H9 (cell line): ENCODE measurements at regions not wholly inside any gene's neighbourhood (a gene's known extent, or its start where the extent isn't known, plus 50 kb on each side); places are given as distances from the start of the nearest gene placed in this dataset.
A peak's percentile ranks its signal among the peaks of the same experiment; 100 is the strongest.

Source experiments
- DNase-seq: peaks from one replicate; pipeline ENCODE4 v3.0.0-alpha.2; 2017
- H2AFZ ChIP-seq: one replicate; pipeline ENCODE4 v1.6.1; 2013; ENCODE audit warnings: mild to moderate bottlenecking, low read length, control low read depth, moderate library complexity
- H2AK5ac ChIP-seq: 2 replicates; pipeline ENCODE4 v1.6.1; 2013; ENCODE audit warnings: low read length, control low read depth, mixed read lengths; ENCODE audit not compliant: insufficient read length
- H2BK120ac ChIP-seq: one replicate; pipeline ENCODE4 v1.6.1; 2013; ENCODE audit warnings: low read depth, mild to moderate bottlenecking, low read length, control low read depth, inconsistent platforms; ENCODE audit not compliant: poor library complexity, severe bottlenecking
- H2BK12ac ChIP-seq: 2 replicates; pipeline ENCODE4 v1.6.1; 2013; ENCODE audit warnings: low read length, control low read depth, mixed read lengths, low read depth; ENCODE audit not compliant: insufficient read length
- H2BK15ac ChIP-seq: 2 replicates; pipeline ENCODE4 v1.6.1; 2013; ENCODE audit warnings: low read depth, low read length, control low read depth
- H2BK20ac ChIP-seq: one replicate; pipeline ENCODE4 v1.6.1; 2013; ENCODE audit warnings: low read depth, mild to moderate bottlenecking, low read length, control low read depth, inconsistent platforms; ENCODE audit not compliant: poor library complexity, severe bottlenecking
- H2BK5ac ChIP-seq: 2 replicates; pipeline ENCODE4 v1.6.1; 2013; ENCODE audit warnings: low read length, control low read depth, mixed read lengths; ENCODE audit not compliant: insufficient read length
- H3K14ac ChIP-seq: 2 replicates; pipeline ENCODE4 v1.6.1; 2013; ENCODE audit warnings: low read length, control low read depth; ENCODE audit not compliant: insufficient read depth
- H3K18ac ChIP-seq: 2 replicates; pipeline ENCODE4 v1.6.1; 2013; ENCODE audit warnings: low read depth, mild to moderate bottlenecking, mixed read lengths, low read length, control low read depth; ENCODE audit not compliant: insufficient read length
- H3K23ac ChIP-seq: 2 replicates; pipeline ENCODE4 v1.6.1; 2013; ENCODE audit warnings: low read length, control low read depth, mixed read lengths, low read depth; ENCODE audit not compliant: insufficient read length
- H3K23me2 ChIP-seq: 2 replicates; pipeline ENCODE4 v1.6.1; 2013; ENCODE audit warnings: low read depth, mild to moderate bottlenecking, mixed read lengths, low read length, control low read depth; ENCODE audit not compliant: insufficient read length, poor library complexity, severe bottlenecking
- H3K27ac ChIP-seq: 2 replicates; pipeline ENCODE4 v1.5.1; 2013; ENCODE audit warnings: low read length, control low read depth, mixed read lengths, low read depth; ENCODE audit not compliant: insufficient read length
- H3K27me3 ChIP-seq: 2 replicates; pipeline ENCODE4 v1.6.1; 2013; ENCODE audit warnings: low read length, control low read depth, inconsistent platforms; ENCODE audit not compliant: insufficient read depth
- H3K4ac ChIP-seq: 2 replicates; pipeline ENCODE4 v1.6.1; 2013; ENCODE audit warnings: low read depth, mild to moderate bottlenecking, control low read depth, inconsistent platforms, low read length, moderate library complexity
- H3K4me1 ChIP-seq: 2 replicates; pipeline ENCODE4 v1.6.1; 2013; ENCODE audit warnings: low read length, control low read depth, inconsistent platforms; ENCODE audit not compliant: insufficient read depth
- H3K4me2 ChIP-seq: 2 replicates; pipeline ENCODE4 v1.6.1; 2013; ENCODE audit warnings: low read length, control low read depth, mixed read lengths; ENCODE audit not compliant: insufficient read length, insufficient read depth
- H3K56ac ChIP-seq: 2 replicates; pipeline ENCODE4 v1.6.1; 2013; ENCODE audit warnings: low read depth, mild to moderate bottlenecking, mixed read lengths, low read length, control low read depth; ENCODE audit not compliant: insufficient read length
- H3K79me1 ChIP-seq: 2 replicates; pipeline ENCODE4 v1.6.1; 2013; ENCODE audit warnings: low read depth, mild to moderate bottlenecking, moderate library complexity, low read length, control low read depth, inconsistent platforms; ENCODE audit not compliant: insufficient read depth, poor library complexity, severe bottlenecking
- H3K79me2 ChIP-seq: 2 replicates; pipeline ENCODE4 v1.6.1; 2013; ENCODE audit warnings: low read length, control low read depth, inconsistent platforms; ENCODE audit not compliant: insufficient read depth
- H3K9ac ChIP-seq: 2 replicates; pipeline ENCODE4 v1.6.1; 2013; ENCODE audit warnings: low read length, control low read depth, mixed read lengths; ENCODE audit not compliant: insufficient read length; ENCODE audit errors: extremely low read depth
- H3K9me3 ChIP-seq: one replicate; pipeline ENCODE4 v1.6.1; 2013; ENCODE audit warnings: low read depth, low read length, inconsistent platforms; ENCODE audit not compliant: control insufficient read depth
- H3T11ph ChIP-seq: one replicate; pipeline ENCODE4 v1.6.1; 2013; ENCODE audit warnings: mild to moderate bottlenecking, low read length, control low read depth, inconsistent platforms
- H4K20me1 ChIP-seq: one replicate; pipeline ENCODE4 v1.6.1; 2013; ENCODE audit not compliant: control insufficient read depth, insufficient read length, insufficient read depth
- H4K5ac ChIP-seq: 2 replicates; pipeline ENCODE4 v1.6.1; 2013; ENCODE audit warnings: low read depth, mild to moderate bottlenecking, mixed read lengths, low read length, control low read depth; ENCODE audit not compliant: insufficient read length
- H4K8ac ChIP-seq: replicated peaks from 2 replicates; pipeline ENCODE4 v1.6.1; 2013; ENCODE audit warnings: low read length, control low read depth, mixed read lengths, low read depth; ENCODE audit not compliant: insufficient read length
- H4K91ac ChIP-seq: 2 replicates; pipeline ENCODE4 v1.6.1; 2013; ENCODE audit warnings: low read depth, mild to moderate bottlenecking, moderate library complexity, mixed read lengths, low read length, control low read depth; ENCODE audit not compliant: insufficient read length
- H3K27ac Mint-ChIP-seq, 3 experiments: 2 replicates in 2 of 3; 3 replicates in 1 of 3; pipeline ENCODE4 v1.8.0; 2020 to 2021; ENCODE audit warnings: mixed read lengths in 3 of 3, mild to moderate bottlenecking in 1 of 3, moderate library complexity in 1 of 3
- H3K27me3 Mint-ChIP-seq: 2 replicates; pipeline ENCODE4 v1.8.0; 2021; ENCODE audit warnings: low read depth, mild to moderate bottlenecking, moderate library complexity, mixed read lengths
- H3K36me3 Mint-ChIP-seq, 3 experiments: 2 replicates in 2 of 3; 3 replicates in 1 of 3; pipeline ENCODE4 v1.8.0; 2020 to 2021; ENCODE audit warnings: low read depth in 3 of 3, mixed read lengths in 3 of 3; ENCODE audit not compliant: insufficient read depth in 1 of 3
- H3K4me1 Mint-ChIP-seq, 2 experiments: 2 replicates each; pipeline ENCODE4 v1.8.0; 2020; ENCODE audit warnings: mixed read lengths in 2 of 2
- H3K4me3 Mint-ChIP-seq, 2 experiments: 2 replicates in 1 of 2; 3 replicates in 1 of 2; pipeline ENCODE4 v1.8.0; 2020 to 2021; ENCODE audit warnings: mild to moderate bottlenecking in 2 of 2, mixed read lengths in 2 of 2, moderate library complexity in 1 of 2
- H3K9me3 Mint-ChIP-seq, 2 experiments: 2 replicates in 1 of 2; 3 replicates in 1 of 2; pipeline ENCODE4 v1.8.0; 2020; ENCODE audit warnings: mild to moderate bottlenecking in 2 of 2, mixed read lengths in 2 of 2, moderate library complexity in 1 of 2
- WGBS: extraction: QIAGEN DNeasy Blood & Tissue Kit; methylation state at CpG from one replicate; pipeline ENCODE4 v1.1.7; 2013; ENCODE audit warnings: missing lambda C conversion rate, low lambda C conversion rate, mixed read lengths; ENCODE audit not compliant: insufficient read length; ENCODE audit errors: extremely low coverage; 5-methylcytosine and 5-hydroxymethylcytosine counted together
- TF ChIP-seq, protein P1 (sequence below): fragments of 200-600 bp; sonication (generic); conservative IDR thresholded peaks from 3 replicates; pipeline ENCODE4 v1.8.0; 2021; ENCODE audit warnings: antibody characterized with exemption, mild to moderate bottlenecking

DNA sequence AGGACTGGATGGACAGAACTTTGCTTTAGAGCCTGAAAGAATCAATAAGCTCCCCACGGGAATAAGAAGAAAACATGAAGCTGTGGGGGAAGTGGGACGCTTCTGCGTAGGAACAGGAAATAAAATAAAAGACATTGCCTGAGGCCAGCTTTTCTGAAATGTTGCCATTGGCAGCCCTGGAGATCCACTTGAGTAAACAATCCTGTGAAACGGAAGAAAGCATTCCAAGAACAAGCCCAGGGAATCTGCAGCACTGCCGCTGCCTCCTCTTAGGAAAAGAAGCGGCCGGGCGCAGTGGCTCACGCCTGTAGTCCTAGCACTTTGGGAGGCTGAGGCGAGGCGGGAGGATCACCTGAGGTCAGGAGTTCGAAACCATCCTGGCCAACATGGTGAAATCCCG lies 182.3 kb upstream of the RALGAPA2 start:
- Histone ChIP-seq H3K23ac (no peak overlapping the region), H2AFZ (no peak overlapping the region), H3K79me2 (no peaks in the 10 kb centered on the region), H4K20me1 (no peaks in the 10 kb centered on the region), H3K27ac (no peak overlapping the region), H3K9ac (no peak overlapping the region), H3K14ac (no peak overlapping the region), H3K23me2 (no peaks in the 10 kb centered on the region), H3K4me2 (no peak overlapping the region), H4K8ac (no peak overlapping the region), H3K4ac (no peak overlapping the region), H4K91ac (no peak overlapping the region), H3K79me1 (no peaks in the 10 kb centered on the region), H2BK20ac (no peak overlapping the region), H3K18ac (no peak overlapping the region), H3K4me1 (peaks cover 3% of the 10 kb centered on the region; the same call in 1 of the 2 replicates), H2BK12ac (no peak overlapping the region), H3T11ph (no peak overlapping the region), H4K5ac (no peak overlapping the region), H3K27me3 (no peaks in the 10 kb centered on the region), H2BK5ac (no peak overlapping the region), H3K56ac (no peak overlapping the region), H2BK120ac (no peak overlapping the region), H2AK5ac (no peak overlapping the region), H2BK15ac (no peak overlapping the region), H3K9me3 (no peaks in the 10 kb centered on the region)
- Mint-ChIP-seq H3K36me3 (peaks cover 0 to 7% (median 2%) of the 10 kb centered on the region in 3 experiments; a peak in 2 of 7 replicates), H3K27ac (peak overlapping the region in 1 of 3 experiments; percentile 56; a peak in 1 of 7 replicates), H3K27me3 (0 out of 2 replicates have a peak, but pooled peaks cover 4% of the 10 kb centered on the region), H3K9me3 (peaks cover 0 to 9% of the 10 kb centered on the region in 2 experiments; a peak in 2 of 5 replicates), H3K4me3 (no peak overlapping the region), H3K4me1 (peaks cover 57 to 60% of the 10 kb centered on the region in 2 experiments)
- TF ChIP-seq, protein P1, sequence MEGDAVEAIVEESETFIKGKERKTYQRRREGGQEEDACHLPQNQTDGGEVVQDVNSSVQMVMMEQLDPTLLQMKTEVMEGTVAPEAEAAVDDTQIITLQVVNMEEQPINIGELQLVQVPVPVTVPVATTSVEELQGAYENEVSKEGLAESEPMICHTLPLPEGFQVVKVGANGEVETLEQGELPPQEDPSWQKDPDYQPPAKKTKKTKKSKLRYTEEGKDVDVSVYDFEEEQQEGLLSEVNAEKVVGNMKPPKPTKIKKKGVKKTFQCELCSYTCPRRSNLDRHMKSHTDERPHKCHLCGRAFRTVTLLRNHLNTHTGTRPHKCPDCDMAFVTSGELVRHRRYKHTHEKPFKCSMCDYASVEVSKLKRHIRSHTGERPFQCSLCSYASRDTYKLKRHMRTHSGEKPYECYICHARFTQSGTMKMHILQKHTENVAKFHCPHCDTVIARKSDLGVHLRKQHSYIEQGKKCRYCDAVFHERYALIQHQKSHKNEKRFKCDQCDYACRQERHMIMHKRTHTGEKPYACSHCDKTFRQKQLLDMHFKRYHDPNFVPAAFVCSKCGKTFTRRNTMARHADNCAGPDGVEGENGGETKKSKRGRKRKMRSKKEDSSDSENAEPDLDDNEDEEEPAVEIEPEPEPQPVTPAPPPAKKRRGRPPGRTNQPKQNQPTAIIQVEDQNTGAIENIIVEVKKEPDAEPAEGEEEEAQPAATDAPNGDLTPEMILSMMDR = no peak
- no CpG with 5 or more reads among the region's 13 CpGs for WGBS
- no peak for DNase-seq
